ENCODE measurements at regions not wholly inside any gene's neighbourhood (a gene's known extent, or its start where the extent isn't known, plus 50 kb on each side); places are given as distances from the start of the nearest gene placed in this dataset.

- DNase-seq (no peak), ATAC-seq (ENCODE audit: low FRiP score in 2 of 2) (no peak)
- H3K4me3 ChIP-seq: no peak overlapping the region
- H3K27me3 ChIP-seq: no peaks in the 10 kb centered on the region
- H3K36me3 ChIP-seq: no peaks in the 10 kb centered on the region
- peaks cover 3 to 9% (median 7%) of the 10 kb centered on the region in 4 donors for H3K4me1 ChIP-seq
- TF ChIP-seq CTCF (IDR thresholded peaks at IDR 0.05) (no peak), EP300 (IDR thresholded peaks at IDR 0.05) (no peak), POLR2A (IDR thresholded peaks at IDR 0.05) (no peak), POLR2AphosphoS5 (IDR thresholded peaks at IDR 0.05) (no peak)
- peak overlapping the region in 2 of 4 donors; percentile 36 to 55 for H3K27ac ChIP-seq
- no peaks in the 10 kb centered on the region for H3K9me3 ChIP-seq
- 27 to 41% methylated on average over 1 of the region's 1 CpG for WGBS, 2 donors
Measured at GRCh38 chr3:107208796-107209195, 168.4 kb upstream of the CCDC54 start.

- no peak for DNase-seq
- Histone ChIP-seq H3K4me1 (peaks cover 3 to 9% (median 7%) of the 10 kb centered on the region in 4 donors), H3K9me3 (no peaks in the 10 kb centered on the region), H3K27ac (peak overlapping the region in 3 of 4 donors; percentile 0 to 55 (median 36)), H3K27me3 (no peaks in the 10 kb centered on the region), H3K36me3 (no peaks in the 10 kb centered on the region), H3K4me3 (no peak overlapping the region)
- no peak for ATAC-seq (ENCODE audit: low FRiP score in 2 of 2)
- TF ChIP-seq EP300 (IDR thresholded peaks at IDR 0.05): no peak
- no peak for TF ChIP-seq CTCF (IDR thresholded peaks at IDR 0.05)
- no peak for TF ChIP-seq POLR2AphosphoS5 (IDR thresholded peaks at IDR 0.05)
- TF ChIP-seq POLR2A (IDR thresholded peaks at IDR 0.05): no peak
- WGBS, 2 donors: 66 to 70% methylated on average over 4 of the region's 4 CpGs
Measured at GRCh38 chr3:107209302-107209990, 167.8 kb upstream of the CCDC54 start.

- TF ChIP-seq EP300 (IDR thresholded peaks at IDR 0.05): no peak
- Histone ChIP-seq H3K4me3 (no peak overlapping the region), H3K4me1 (peaks cover 3 to 9% (median 7%) of the 10 kb centered on the region in 4 donors), H3K9me3 (no peaks in the 10 kb centered on the region), H3K27me3 (no peaks in the 10 kb centered on the region), H3K27ac (no peak overlapping the region), H3K36me3 (no peaks in the 10 kb centered on the region)
- DNase-seq: no peak
- 82 to 87% methylated on average over 1 of the region's 1 CpG for WGBS, 2 donors
- no peak for ATAC-seq (ENCODE audit: low FRiP score in 2 of 2)
Measured at GRCh38 chr3:107211608-107212007, 165.6 kb upstream of the CCDC54 start.

- no peak for TF ChIP-seq CTCF (IDR thresholded peaks at IDR 0.05)
- TF ChIP-seq POLR2A (IDR thresholded peaks at IDR 0.05): no peak
- no peak for TF ChIP-seq POLR2AphosphoS5 (IDR thresholded peaks at IDR 0.05)
- no peak for TF ChIP-seq EP300 (IDR thresholded peaks at IDR 0.05)
- Histone ChIP-seq H3K9me3 (no peaks in the 10 kb centered on the region), H3K4me3 (no peak overlapping the region), H3K27me3 (no peaks in the 10 kb centered on the region), H3K36me3 (no peaks in the 10 kb centered on the region), H3K27ac (no peak overlapping the region), H3K4me1 (peaks cover 3 to 9% (median 5%) of the 10 kb centered on the region in 4 donors)
- 47 to 49% methylated on average over 3 of the region's 3 CpGs for WGBS, 2 donors
- DNase-seq: no peak
- no peak for ATAC-seq (ENCODE audit: low FRiP score in 2 of 2)
Measured at GRCh38 chr3:107212618-107213017, 164.6 kb upstream of the CCDC54 start.

- Histone ChIP-seq H3K9me3 (no peaks in the 10 kb centered on the region), H3K4me1 (peaks cover 3 to 9% (median 5%) of the 10 kb centered on the region in 4 donors)
- ATAC-seq (ENCODE audit: low FRiP score in 2 of 2): no peak
Measured at GRCh38 chr3:107213044-107213669, 164.1 kb upstream of the CCDC54 start.

More at GRCh38 chr3:107213044-107213669, 164.1 kb upstream of the CCDC54 start:
- TF ChIP-seq CTCF (IDR thresholded peaks at IDR 0.05): no peak
- TF ChIP-seq POLR2AphosphoS5 (IDR thresholded peaks at IDR 0.05): no peak
- TF ChIP-seq POLR2A (IDR thresholded peaks at IDR 0.05): no peak
- no peak for TF ChIP-seq EP300 (IDR thresholded peaks at IDR 0.05)
- no peak for DNase-seq
- H3K36me3 ChIP-seq: no peaks in the 10 kb centered on the region
- WGBS, 2 donors: 72 to 88% methylated on average over 6 of the region's 6 CpGs
- H3K4me3 ChIP-seq: no peak overlapping the region
- H3K27ac ChIP-seq: no peak overlapping the region
- no peaks in the 10 kb centered on the region for H3K27me3 ChIP-seq

All from upper lobe of left lung (tissue), 6 donors.